NCI-H1694 treated with DMSO at 0.1 percent for 48 hours (cell line): ENCODE measurements at regions not wholly inside any gene's neighbourhood (a gene's known extent, or its start where the extent isn't known, plus 50 kb on each side); places are given as distances from the start of the nearest gene placed in this dataset.

ENCODE experiments used
- DNase-seq: peaks from one replicate; lab custom pipeline; 2025; lab: John Stamatoyannopoulos, UW

DNA sequence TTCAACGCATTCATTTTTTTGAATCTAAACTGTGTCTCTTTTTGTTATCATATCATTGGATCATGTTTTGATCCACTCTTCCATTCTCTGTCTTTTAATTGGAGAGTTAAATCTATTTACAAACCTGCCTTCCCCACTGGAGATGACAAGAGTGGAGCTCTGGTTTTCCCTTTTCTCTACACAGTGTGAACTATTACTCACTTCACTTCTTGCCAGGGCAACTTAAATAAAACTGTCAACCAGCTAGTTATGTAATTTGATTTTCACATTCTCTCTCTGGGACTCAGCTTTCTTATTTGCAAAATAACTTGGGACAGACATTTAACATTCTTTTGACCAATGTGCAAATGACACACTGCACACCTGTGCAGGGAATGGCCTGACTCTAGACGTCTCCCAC, 230.8 kb upstream of the CST7 start:
- DNase-seq = no peak

DNA sequence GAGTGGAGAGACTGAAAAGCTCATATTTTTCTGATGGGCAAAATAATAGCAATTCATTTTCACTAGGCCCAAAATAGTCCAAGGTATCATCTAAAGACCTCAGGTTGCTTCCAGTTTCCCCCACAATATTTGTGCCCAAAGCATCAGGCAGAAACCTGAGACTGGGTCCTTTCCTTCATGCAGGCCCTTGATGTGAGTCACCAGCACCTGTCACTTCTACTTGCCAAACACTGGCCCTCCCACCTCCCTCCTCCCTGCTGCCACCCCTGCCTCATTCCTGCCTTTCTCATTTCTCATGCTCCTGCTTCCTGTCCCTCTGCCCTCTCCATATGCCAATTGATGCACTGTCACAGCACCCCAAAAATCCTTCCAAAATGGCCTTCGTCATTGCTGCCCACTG, 230.4 kb upstream of the CST7 start:
- peak; percentile 55 for DNase-seq

DNA sequence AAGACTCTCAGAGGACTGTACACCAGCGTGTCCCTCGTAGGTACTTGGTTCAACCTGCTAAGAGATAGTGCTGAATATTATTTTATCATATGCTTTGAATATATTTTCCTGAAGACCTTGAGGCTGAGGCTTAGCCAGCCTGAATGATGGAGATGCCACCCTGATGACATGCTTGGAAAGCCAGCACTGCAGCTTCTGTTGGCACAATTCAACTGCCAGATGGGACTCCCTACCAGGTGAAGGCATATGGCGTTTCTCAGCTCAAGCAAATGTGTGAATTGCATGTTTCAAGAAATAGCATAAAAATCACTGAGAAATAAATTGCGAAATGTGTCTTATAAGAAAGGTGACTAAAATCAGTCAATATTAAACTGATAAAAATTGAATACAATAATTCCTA, 228.1 kb upstream of the CST7 start:
- peak; percentile 92 for DNase-seq

DNA sequence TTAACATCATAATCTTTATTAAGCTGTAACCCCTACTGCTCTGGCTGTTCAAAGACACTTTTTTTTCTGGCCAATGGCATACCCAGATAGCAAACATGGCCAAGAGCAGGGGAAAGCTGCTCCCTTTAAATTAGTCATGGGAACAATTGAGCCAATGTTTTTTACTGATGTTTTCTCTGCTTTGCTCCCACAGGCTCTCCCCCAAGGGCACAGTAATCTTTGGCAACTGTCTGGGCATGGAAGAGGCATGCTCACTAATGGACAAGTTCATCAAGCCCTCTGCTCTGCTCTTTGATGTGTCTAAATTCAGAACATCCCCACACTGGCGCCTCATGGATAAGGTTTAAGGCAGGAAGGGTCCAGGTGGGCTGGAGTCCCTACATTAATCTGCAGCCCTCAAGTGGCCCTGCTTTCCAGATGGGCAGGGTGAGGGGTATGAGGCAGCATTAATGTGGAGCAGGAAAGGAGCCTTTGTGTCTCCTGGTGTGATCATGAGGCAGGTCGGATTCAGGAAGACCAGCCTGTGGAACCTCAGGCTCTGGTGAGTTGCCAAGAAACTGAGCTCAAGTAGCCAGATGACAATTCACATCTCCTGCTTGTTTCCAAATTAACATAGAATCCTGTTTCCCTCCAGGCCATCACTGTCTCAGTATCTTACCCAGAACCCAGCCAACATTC, 227.0 kb upstream of the CST7 start:
- DNase-seq = peak; percentile 96

DNA sequence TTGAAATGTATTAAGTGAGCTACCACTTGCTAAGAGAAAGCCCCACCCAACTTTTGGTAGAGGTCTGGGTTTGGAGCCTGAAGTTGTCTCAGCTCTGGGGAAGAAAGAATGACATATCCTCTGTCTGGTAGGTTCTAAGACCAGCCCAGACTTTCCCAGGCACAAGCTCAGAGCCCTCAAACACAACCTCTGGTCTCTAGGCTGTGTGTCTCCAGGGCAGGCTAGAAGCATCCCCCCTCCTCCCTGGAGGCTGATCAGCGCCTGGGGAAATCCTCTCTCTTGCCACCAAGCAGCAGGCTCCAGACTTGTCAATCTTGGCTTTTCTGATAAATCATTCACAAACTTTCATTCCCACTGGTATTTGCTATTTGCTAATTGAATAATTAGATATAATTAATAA, 226.5 kb upstream of the CST7 start:
- DNase-seq = no peak

DNA sequence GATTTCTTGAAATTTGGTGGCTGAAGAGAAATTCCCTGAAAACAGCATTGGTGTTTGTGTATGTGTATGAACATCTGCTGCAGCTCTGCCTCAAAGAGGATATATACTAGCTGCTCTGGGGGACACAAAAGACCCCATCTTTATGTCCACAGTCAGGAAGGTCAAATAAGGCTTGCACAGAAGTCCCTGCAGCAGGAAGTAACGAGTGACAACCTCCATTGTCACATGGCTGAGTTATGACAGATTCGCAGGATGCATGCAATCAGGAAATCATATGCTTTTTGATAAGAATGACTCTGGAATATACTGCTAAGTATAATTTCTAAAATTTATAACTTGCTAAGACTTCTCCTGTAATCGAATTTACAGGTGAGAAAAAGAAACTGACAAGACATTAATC, 225.9 kb upstream of the CST7 start:
- DNase-seq = no peak

DNA sequence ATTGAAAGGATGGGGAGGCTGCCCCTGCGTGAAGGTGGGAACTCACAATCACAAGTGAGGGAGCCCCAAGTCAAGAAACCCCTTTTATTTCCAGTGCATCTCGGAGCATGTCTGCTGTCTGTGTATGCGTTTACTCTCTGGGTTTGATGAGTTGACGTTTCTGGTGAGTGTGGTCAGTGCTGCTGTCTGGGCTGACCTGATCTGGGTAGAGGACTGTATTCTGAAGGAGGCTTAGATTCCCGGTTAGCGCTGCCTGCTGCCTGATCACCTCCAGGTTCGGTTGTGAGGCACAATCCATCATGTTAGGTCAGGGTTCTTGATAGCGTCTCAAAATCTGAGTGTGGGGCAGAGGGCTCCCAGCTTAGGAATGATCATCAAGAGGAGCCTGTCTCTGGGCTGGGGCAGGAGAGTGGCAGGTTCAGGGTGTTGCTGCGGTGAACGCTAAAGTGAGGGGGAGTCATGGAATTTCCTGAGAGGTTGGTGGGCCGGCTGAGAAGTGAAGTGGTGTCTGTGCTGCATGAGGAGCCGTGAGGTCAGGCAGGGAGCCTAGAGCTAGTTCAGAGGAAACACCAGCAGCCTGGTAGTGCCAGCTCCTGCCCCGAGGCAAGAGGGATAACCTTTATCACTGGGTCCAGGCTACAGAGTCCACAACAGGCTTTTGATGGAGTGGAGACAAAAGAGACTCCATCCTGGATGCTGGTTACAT, 225.3 kb upstream of the CST7 start:
- no peak for DNase-seq

DNA sequence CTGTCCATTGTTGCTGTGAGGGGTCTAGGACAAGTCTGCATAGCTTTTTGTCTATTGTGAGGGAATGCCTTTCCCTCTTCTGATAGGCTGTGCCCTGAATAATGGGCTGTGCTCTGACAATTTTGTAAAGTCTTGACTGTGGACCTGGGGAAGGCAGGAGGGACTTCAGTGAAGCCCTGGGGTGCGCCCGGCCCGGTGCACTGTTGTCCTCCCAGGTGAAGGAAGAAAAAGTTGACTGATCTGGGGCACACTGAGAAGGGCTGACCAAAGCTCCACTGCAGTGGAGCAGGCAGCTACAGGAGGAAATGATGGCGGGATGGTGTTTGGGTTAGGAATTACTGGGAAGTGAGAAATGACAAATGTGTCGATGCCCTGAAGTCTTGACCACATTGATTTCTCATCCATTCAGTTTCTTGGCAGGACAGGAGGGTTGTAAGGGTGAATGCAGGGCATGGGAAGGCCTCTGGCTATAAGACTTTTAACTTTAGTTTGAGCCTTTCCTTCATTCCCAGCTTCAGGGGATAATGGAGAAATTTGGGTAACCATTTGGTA, 224.0 kb upstream of the CST7 start:
- DNase-seq = no peak

DNA sequence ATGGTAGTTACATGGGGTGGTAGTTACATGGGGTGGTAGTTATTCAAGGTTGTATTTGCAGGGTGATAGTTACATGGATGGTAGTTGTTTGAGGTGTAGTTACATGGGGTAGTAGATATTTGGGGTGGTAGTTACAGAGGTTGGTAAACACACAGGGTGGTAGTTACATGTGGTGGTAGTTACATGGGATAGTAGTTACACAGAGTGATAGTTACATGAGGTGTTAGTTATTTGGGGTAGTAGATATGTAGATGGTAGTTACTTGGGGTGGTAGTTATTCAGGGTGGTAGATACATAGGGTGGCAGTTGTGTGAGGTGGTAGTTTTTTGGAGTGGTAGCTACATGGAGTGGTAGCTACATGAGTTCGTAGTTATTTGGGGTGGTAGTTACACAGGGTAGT, 221.3 kb upstream of the CST7 start:
- DNase-seq = no peak

DNA sequence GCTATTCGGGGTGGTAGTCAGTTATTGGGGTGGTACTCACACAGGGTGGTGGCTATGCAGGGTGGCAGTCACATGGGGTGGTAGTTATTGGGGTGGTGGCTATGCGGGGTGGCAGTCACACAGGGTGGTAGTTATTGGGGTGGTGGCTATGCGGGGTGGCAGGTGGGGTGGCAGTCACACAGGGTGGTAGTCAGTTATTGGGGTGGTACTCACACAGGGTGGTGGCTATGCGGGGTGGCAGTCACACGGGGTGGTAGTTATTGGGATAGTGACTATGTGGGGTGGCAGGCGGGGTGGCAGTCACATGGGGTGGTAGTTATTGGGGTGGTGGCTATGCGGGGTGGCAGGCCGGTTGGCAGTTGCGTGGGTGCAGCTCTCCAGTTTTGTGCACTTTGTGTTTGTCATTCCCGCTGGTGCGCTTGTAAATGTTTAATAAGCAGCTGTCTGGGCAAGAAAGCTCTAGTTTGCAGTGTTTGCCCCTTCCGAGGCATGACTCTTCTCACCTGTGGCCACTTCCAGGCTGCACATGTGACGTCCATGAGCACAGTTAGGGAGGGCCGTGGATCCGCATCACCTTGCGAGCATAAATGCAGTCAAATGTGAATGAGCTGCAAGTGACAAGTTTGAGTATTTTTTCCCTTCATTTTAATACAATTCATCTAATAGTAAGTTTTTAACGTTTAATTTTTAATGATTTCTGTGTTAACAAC, 219.0 kb upstream of the CST7 start:
- no peak for DNase-seq

DNA sequence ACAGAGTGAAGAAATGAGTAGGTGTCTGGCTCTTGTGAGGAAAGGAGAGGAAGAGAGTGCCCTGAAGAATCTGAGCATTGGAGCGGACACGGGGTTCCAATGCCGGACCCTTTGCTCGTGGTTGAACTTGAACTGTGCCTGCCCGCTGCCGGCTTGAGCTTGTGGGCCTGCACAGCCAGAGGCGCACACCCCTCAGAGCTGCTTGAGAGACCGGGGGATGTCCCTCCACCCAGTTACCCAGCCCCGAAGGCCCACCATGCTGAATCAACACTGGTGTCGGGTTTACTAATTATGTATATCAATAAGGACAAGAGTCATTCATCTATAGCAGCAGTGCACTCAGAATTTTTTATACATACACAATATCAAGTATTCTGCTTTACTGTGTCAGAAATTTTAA, 218.3 kb upstream of the CST7 start:
- DNase-seq = no peak

DNA sequence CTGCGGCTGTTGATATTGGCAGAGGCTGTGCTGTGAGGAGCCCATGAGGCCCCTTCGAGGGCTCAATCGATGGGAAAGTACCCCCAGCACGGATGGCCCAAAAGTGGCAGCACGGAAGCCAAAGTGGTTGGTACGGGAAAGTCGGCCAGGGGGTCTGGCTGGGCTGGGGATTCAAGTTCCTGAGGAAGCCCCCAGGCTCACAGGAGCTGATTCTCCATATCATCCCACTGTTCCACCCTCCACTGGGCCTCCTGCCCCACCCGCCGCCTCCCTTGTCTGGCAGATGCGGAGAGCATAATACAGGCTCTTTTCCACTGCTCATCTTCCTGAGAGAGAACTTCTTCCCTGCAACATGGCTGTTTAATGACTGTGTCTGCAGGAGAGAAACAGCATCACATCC, 217.8 kb upstream of the CST7 start:
- no peak for DNase-seq

DNA sequence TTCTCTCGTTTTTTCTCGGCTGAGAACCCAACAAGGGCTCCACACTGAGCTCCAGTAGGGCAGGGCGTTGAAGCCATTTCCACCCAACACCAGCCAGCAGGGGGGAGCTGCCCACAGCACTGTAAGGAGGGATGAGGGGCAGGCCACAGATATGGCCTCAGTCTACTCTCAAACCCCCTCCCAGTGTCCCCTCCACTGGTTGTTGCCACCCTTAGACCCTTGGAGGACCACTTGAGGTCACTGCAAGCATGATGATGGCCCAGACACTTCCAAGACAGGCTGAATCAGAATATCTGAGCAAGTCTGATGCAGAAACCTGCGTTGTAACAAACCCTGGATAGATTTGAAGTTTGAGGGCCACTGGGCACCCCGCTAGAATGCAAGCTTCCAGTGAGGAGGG, 217.0 kb upstream of the CST7 start:
- no peak for DNase-seq

DNA sequence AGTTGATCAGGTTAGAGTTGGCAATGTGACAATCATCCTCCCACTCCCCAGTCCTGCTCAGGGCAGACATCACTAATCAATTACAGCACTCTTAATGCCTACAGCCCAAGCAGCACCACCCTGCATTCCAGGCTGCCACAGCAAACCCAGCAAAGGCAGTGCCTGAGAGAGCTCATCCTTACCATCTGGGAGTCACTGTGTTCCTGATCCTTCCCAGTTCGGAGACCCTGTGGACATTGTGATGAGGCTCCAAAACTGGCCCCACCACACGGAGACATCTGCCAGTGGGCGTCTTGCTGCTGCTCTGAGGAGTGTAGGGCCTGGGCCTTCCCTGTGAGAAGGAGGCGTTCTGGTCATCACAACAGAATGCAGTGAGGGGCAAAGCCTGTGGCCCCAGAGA, 216.5 kb upstream of the CST7 start:
- DNase-seq = no peak

DNA sequence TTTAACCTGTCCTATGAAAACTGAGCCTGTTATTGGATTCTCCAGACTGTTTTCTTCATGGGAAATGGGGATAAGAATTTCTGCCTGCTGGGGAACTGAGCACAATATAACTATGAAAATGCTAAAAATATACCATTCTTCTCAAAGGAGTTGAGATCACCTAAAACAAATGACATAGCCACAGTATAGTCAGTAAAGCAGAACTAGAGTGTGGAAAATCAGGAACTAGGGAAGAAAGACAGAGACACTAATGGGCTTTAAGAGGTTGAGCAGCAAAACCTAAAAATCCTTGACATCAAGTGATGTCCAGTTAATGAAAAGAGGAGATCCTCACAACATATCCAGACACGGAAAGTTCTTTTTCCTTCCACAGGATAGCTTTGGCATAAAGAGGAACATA, 215.7 kb upstream of the CST7 start:
- no peak for DNase-seq

DNA sequence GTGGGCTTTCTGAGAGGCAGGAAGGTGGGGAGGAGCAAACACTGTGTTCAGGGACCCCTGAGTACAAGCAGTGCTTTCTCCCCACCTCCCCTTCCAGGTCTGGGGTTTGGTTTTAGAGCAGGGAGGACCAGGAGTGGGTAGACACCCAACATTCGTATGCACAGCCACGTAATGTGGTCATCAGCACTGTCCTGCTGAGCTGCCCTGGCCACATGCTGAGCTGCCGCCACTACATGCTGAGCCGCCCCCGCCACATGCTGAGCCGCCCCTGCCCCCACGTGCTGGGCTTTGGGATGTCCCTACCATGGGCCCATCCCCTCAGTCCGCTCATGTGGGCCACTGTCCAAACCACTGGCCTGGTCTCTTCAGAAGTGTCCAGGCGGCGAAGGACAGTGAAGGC, 214.9 kb upstream of the CST7 start:
- no peak for DNase-seq

DNA sequence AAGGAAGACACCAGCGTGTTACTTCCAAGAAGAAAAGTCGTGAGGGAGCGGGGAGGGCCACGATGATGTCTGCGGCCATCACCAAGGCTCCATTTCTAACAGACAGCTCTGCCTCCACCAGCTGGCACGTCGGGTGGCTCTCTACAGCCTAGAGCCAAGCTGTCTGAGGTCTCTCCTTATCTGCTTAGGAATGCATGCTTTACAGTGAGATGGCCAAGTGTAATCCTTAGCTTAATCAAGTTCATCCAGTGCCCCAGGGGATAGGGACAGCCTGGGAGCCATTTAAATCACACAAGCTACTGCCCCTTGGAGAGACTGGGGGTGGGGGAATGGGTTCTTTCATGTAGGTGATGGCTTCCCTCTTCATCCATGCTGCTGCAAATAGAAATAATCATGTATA, 213.8 kb upstream of the CST7 start:
- no peak for DNase-seq

DNA sequence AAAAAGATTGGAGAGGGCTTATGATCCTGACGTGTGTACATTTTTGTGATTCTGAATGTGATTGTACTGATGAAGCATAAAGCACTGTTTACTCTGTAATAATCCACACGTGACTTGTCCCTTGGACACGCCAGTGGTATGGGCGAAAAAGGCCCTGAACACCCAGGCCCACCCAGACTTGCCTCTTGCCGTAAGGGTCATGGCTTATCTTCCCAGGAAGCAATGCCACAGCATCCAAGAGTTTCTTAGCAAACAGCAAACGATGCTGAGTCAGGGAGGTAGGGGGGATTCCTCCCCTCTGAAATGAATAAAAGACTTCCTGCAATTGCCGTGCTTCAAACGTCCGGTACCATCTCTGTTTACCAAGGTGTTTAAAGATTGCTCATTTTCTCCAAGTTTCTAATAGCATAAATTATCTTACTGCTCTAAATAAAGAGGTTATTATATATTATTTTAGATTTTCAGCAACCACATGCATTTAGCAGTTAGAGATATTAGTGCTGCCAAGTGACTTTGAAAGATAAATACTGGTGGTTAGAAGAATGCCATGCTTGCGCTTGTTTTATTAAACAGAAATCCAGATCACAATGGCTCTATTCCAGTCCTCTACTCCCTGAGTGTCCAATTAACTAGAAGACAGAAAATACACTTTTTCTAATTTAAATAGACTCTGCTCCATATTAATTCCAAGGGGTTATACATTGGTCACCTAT, 212.8 kb upstream of the CST7 start:
- no peak for DNase-seq

DNA sequence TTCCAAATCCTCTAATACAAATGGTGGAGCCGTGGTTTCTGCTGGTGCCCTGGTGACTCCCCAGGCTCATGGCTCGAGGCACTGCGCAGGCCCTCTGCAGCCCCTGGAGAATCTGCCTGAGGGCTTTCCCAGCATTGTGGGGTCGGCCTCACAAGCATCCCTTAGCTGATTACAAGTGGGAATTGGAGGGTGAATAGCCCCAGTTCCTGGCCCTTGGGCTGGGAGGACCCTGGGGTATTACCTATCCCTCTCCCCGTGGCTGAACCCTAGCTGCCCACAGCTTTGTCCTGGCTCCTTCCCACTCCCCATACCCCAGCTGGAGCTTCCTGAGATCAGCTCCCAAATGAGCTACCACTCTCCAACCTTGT, 212.2 kb upstream of the CST7 start:
- DNase-seq = no peak

DNA sequence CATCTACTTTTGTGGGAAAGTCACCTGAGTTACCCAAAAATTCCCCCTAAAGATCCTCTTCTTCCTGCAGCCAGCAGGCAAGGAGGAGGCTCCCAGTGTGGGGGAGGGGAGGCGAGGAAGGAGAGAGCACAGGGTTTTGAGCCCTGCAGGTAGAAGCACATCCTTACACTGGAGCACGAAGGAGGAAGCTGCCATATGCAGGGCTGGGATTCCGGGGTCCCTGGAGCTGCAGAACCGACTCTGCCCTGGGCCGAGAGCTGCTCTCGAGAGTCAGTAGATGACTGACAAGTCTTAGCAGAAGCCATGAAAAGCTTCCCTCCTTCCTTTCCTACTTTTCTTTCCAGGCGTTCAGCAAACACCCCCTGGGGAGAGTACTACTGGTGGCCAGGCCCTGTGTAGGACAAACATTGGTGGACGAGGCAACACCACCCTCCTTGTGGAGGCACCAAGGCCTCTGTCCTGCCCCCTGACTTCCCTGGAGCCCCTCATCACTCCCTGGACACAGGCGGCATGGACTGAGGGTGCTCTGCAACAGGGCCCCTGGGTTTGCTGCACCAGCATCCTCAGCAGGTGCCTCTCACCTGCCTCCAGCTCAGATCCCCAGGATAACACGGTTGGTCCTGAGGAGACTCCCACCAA, 211.7 kb upstream of the CST7 start:
- no peak for DNase-seq

DNA sequence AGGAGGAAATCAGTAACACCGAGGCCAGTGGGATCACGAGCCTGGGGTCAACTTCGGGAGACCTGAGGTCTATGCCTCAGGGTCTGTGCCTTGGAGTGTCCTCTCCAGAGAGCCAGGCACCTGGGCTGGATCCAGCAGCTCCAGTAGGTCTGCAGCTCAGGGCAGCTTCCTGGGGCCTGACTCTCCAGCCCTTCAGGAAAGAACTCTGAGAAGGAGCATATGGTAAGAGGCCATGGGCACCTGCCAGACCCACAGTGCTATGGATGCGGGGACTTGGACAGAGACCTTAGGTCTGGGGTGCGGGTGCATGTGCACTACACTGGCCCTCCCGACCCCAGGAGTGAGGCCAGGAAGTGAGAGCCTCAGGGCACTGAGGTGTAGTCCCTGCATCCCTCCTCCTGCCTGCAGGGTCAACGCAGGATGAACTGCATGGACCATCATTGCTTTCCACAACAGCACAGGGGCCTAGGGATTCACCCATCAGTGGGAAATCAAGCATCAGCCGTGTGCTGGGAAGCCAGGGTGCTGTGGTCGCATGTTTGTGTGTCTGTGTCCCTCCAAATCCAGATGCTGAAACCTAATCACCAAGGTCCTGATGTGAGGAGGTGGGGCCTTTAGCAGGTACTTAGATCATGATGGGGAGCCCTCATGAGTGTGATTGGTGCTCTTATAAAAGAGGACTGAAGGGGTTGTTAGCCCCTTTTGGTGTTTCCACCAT, 210.9 kb upstream of the CST7 start:
- DNase-seq = no peak
